C4-2B (cell line): ENCODE measurements at regions not wholly inside any gene's neighbourhood (a gene's known extent, or its start where the extent isn't known, plus 50 kb on each side); places are given as distances from the start of the nearest gene placed in this dataset.

Experiments
- ZFX ChIP-seq: fragments of 450-650 bp; IDR thresholded peaks from 2 replicates; pipeline ENCODE4 v1.6.1; 2017
- TF ChIP-seq, protein P1 (sequence below): fragments of 450-650 bp; conservative IDR thresholded peaks from 2 replicates; pipeline ENCODE4 v1.5.1; 2017; ENCODE audit warnings: mild to moderate bottlenecking

DNA sequence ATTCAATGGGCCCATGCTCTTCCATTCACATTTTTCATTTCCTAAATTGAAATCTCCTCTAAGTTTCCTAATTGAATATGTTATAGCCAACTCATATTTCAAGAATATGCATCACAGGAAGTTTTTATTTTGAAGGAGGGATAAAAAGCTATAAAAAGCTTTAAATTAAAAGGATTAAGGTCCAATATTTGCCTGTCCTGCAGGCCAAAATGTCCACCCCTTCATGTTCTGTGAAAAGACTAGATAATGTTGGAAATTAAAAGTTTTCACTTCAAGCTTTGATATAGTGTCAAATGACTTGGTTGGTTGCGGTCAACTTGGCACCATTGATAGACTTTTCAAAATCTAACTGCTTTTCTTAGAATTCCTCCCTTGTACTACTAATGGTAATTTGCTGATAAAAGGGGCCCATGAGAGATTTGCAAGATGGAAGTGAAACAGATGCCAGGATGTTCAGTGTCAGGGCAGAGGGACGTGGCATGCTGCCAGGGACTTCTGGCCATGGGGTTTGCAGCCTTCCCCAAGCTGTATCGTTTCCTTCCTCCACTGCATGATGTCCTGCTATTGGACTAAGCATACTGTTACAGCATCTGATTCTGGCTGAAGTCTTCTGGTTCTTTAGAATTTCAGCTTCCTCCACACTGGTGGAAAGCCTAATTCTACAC, 547.3 kb upstream of the MIR17HG start:
- TF ChIP-seq, protein P1, sequence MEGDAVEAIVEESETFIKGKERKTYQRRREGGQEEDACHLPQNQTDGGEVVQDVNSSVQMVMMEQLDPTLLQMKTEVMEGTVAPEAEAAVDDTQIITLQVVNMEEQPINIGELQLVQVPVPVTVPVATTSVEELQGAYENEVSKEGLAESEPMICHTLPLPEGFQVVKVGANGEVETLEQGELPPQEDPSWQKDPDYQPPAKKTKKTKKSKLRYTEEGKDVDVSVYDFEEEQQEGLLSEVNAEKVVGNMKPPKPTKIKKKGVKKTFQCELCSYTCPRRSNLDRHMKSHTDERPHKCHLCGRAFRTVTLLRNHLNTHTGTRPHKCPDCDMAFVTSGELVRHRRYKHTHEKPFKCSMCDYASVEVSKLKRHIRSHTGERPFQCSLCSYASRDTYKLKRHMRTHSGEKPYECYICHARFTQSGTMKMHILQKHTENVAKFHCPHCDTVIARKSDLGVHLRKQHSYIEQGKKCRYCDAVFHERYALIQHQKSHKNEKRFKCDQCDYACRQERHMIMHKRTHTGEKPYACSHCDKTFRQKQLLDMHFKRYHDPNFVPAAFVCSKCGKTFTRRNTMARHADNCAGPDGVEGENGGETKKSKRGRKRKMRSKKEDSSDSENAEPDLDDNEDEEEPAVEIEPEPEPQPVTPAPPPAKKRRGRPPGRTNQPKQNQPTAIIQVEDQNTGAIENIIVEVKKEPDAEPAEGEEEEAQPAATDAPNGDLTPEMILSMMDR, result no peak
- TF ChIP-seq ZFX, result no peak
